22Rv1 (cell line): ENCODE measurements at regions not wholly inside any gene's neighbourhood (a gene's known extent, or its start where the extent isn't known, plus 50 kb on each side); places are given as distances from the start of the nearest gene placed in this dataset.

ENCODE experiments used
- ZFX ChIP-seq: fragments of 450-650 bp; IDR thresholded peaks from 2 replicates; pipeline ENCODE4 v1.6.1; 2017; ENCODE audit warnings: antibody characterized with exemption, borderline replicate concordance
- TF ChIP-seq, protein P1 (sequence below): fragments of 450-650 bp; IDR thresholded peaks from 2 replicates; pipeline ENCODE4 v1.5.1; 2017; ENCODE audit warnings: mild to moderate bottlenecking

DNA sequence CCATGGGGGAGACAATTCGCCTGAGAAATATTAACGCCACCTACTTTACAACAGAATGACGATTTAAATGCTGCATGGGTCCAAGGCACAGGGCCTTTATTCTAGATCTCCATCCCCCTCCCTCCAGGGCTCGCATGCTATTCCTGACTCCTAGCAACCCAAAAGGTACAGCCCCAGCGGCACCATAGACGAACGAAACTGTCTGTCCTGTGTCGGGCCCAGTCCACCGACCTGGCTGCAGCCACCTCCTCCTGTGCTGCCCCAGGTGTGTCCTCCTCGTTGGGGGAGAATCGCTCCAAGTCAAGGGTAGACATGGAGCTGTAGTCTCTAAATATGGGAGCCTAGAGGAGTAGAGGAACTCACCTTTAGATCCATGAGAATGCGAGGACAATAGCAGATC lies 196.5 kb downstream of the TOMM20 start:
- TF ChIP-seq, protein P1, sequence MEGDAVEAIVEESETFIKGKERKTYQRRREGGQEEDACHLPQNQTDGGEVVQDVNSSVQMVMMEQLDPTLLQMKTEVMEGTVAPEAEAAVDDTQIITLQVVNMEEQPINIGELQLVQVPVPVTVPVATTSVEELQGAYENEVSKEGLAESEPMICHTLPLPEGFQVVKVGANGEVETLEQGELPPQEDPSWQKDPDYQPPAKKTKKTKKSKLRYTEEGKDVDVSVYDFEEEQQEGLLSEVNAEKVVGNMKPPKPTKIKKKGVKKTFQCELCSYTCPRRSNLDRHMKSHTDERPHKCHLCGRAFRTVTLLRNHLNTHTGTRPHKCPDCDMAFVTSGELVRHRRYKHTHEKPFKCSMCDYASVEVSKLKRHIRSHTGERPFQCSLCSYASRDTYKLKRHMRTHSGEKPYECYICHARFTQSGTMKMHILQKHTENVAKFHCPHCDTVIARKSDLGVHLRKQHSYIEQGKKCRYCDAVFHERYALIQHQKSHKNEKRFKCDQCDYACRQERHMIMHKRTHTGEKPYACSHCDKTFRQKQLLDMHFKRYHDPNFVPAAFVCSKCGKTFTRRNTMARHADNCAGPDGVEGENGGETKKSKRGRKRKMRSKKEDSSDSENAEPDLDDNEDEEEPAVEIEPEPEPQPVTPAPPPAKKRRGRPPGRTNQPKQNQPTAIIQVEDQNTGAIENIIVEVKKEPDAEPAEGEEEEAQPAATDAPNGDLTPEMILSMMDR: no peak
- TF ChIP-seq ZFX: no peak
